PC-9 (cell line): ENCODE measurements at regions not wholly inside any gene's neighbourhood (a gene's known extent, or its start where the extent isn't known, plus 50 kb on each side); places are given as distances from the start of the nearest gene placed in this dataset.

Experiments
- CTCF ChIP-seq: fragments of 200-600 bp; sonication (generic); conservative IDR thresholded peaks from 2 replicates; pipeline ENCODE4 v1.6.1; 2017; ENCODE audit warnings: mixed run types, antibody characterized with exemption, mild to moderate bottlenecking, moderate library complexity
- EZH2 ChIP-seq: fragments of 200-600 bp; sonication (generic); IDR thresholded peaks from 2 replicates; pipeline ENCODE4 v1.8.0; 2017; ENCODE audit warnings: antibody characterized with exemption, low read depth

- TF ChIP-seq EZH2 (no peak), CTCF (no peak)
Observed at GRCh38 chr18:78245451-78245850, 734.2 kb upstream of the SALL3 start.
